ENCODE measurements at regions not wholly inside any gene's neighbourhood (a gene's known extent, or its start where the extent isn't known, plus 50 kb on each side); places are given as distances from the start of the nearest gene placed in this dataset.

DNA sequence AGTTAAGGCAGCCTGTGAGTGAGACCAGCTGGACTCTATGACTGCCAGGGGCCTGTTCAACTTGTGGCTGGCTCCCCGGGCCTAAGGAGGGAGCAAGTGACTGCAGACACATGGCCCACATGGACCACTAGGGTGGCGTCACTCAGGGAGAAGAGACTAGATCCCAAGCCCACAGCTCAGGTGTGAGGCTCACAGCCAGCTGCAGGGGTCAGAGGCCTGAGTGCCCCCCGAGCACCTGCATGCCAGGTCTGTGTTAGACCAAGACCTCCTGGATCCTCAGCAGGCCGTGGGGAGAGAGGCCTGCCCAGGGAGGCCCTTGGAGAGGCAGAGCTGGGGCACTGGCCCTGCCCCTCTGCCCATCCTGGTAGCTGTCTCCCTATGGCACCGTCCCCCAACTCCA is 142.4 kb upstream of the RUNX3 start:
- Mint-ChIP-seq H3K36me3 (ENCODE audit: low read depth) (peaks cover 3% of the 10 kb centered on the region), H3K4me1 (no peaks in the 10 kb centered on the region), H3K9me3 (peaks cover 13% of the 10 kb centered on the region), H3K27ac (no peak overlapping the region), H3K27me3 (ENCODE audit: low read depth) (peaks cover 14% of the 10 kb centered on the region), H3K4me3 (no peak overlapping the region)
- TF ChIP-seq CTCF (IDR thresholded peaks at IDR 0.05; ENCODE audit: unreplicated experiment in 3 of 3) = no peak

- no peaks in the 10 kb centered on the region for H3K36me3 Mint-ChIP-seq (ENCODE audit: low read depth)
- no peak overlapping the region for H3K27ac Mint-ChIP-seq
- peaks cover 46% of the 10 kb centered on the region for H3K27me3 Mint-ChIP-seq (ENCODE audit: low read depth)
- H3K4me1 Mint-ChIP-seq = peaks cover 11% of the 10 kb centered on the region
- no peak overlapping the region for H3K4me3 Mint-ChIP-seq
- no peak for TF ChIP-seq CTCF (IDR thresholded peaks at IDR 0.05; ENCODE audit: unreplicated experiment in 3 of 3)
- no peaks in the 10 kb centered on the region for H3K9me3 Mint-ChIP-seq
Observed at GRCh38 chr1:25068829-25069228, 138.8 kb upstream of the RUNX3 start.

DNA sequence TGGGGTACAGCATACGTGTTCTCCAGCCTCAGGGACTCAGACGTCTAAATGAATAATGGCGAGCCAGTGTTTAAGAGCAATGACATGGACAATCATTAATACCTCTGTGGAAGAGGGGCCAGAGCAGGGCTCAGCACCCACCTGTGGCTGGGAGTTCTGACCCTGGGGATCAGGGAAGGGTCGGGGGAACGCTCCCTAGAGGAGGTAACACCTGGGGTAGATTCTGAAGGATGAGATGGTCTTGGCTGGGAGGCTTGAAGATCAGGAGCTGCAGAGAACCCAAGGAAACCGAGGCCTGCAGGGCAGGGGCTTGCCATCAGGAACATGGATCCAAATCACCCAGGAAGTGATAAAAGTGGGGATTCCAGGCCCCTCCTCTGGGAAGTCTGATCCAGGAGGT is 138.2 kb upstream of the RUNX3 start:
- peaks cover 11% of the 10 kb centered on the region for H3K4me1 Mint-ChIP-seq
- no peak overlapping the region for H3K27ac Mint-ChIP-seq
- TF ChIP-seq CTCF (IDR thresholded peaks at IDR 0.05; ENCODE audit: unreplicated experiment in 3 of 3) = no peak
- no peaks in the 10 kb centered on the region for H3K36me3 Mint-ChIP-seq (ENCODE audit: low read depth)
- H3K9me3 Mint-ChIP-seq = no peaks in the 10 kb centered on the region
- peaks cover 46% of the 10 kb centered on the region for H3K27me3 Mint-ChIP-seq (ENCODE audit: low read depth)
- H3K4me3 Mint-ChIP-seq = no peak overlapping the region

GRCh38 chr1:25067518-25068251 is 137.6 kb upstream of the RUNX3 start:
- no peaks in the 10 kb centered on the region for H3K9me3 Mint-ChIP-seq
- no peak overlapping the region for H3K27ac Mint-ChIP-seq
- H3K4me3 Mint-ChIP-seq = no peak overlapping the region
- H3K4me1 Mint-ChIP-seq = peaks cover 11% of the 10 kb centered on the region
- H3K36me3 Mint-ChIP-seq (ENCODE audit: low read depth) = no peaks in the 10 kb centered on the region
- no peak for TF ChIP-seq CTCF (IDR thresholded peaks at IDR 0.05; ENCODE audit: unreplicated experiment in 3 of 3)
- H3K27me3 Mint-ChIP-seq (ENCODE audit: low read depth) = peaks cover 46% of the 10 kb centered on the region

- Mint-ChIP-seq H3K4me1 (peaks cover 11% of the 10 kb centered on the region), H3K4me3 (no peak overlapping the region), H3K27me3 (ENCODE audit: low read depth) (peaks cover 50% of the 10 kb centered on the region), H3K27ac (no peak overlapping the region), H3K36me3 (ENCODE audit: low read depth) (no peaks in the 10 kb centered on the region), H3K9me3 (no peaks in the 10 kb centered on the region)
- TF ChIP-seq CTCF (IDR thresholded peaks at IDR 0.05; ENCODE audit: unreplicated experiment in 3 of 3) = no peak
Observed at GRCh38 chr1:25066731-25067517, 136.8 kb upstream of the RUNX3 start.

All from nephron (organoid).